Left ventricle myocardium inferior (tissue), 1 donor: ENCODE measurements at regions not wholly inside any gene's neighbourhood (a gene's known extent, or its start where the extent isn't known, plus 50 kb on each side); places are given as distances from the start of the nearest gene placed in this dataset.

ENCODE experiments used
- DNase-seq: peaks from one replicate; pipeline ENCODE4 v3.0.0-alpha.2; 2020
- H3K27ac ChIP-seq: fragments of 200-600 bp; replicated peaks from 2 replicates; pipeline ENCODE4 v1.8.0; 2021
- H3K27me3 ChIP-seq: fragments of 200-600 bp; 2 replicates; pipeline ENCODE4 v1.8.0; 2021; ENCODE audit warnings: low read depth
- H3K36me3 ChIP-seq: fragments of 200-600 bp; 2 replicates; pipeline ENCODE4 v1.8.0; 2021
- H3K4me1 ChIP-seq: fragments of 200-600 bp; 2 replicates; pipeline ENCODE4 v1.8.0; 2021
- H3K4me3 ChIP-seq: fragments of 200-600 bp; 2 replicates; pipeline ENCODE4 v1.8.0; 2021; ENCODE audit warnings: mild to moderate bottlenecking, moderate library complexity
- H3K9me3 ChIP-seq: fragments of 200-600 bp; replicated peaks from 2 replicates; pipeline ENCODE4 v1.8.0; 2021
- CTCF ChIP-seq: fragments of 200-600 bp; IDR thresholded peaks from 2 replicates; pipeline ENCODE4 v1.8.0; 2021; ENCODE audit warnings: antibody characterized with exemption, mild to moderate bottlenecking, borderline replicate concordance
- intact Hi-C: fragments of 100-400 bp; cut with micrococcal nuclease; formaldehyde crosslinking; loops from one replicate; pipeline ENCODE4 v1.11.0; 2022
- donor health status: DM: no; HTN: yes; CAD: no; lungs with severe emphysema.

- Histone ChIP-seq H3K4me1 (no peaks in the 10 kb centered on the region), H3K27ac (no peak overlapping the region), H3K4me3 (no peak overlapping the region), H3K9me3 (peaks cover 4% of the 10 kb centered on the region), H3K27me3 (no peaks in the 10 kb centered on the region), H3K36me3 (no peaks in the 10 kb centered on the region)
- no peak for TF ChIP-seq CTCF
- DNase-seq, result no peak
- intact Hi-C loops, result no loop called here
Measured at GRCh38 chr5:82792096-82792495, 285.1 kb downstream of the TMEM167A start.

- no peak for DNase-seq
- H3K27me3 ChIP-seq, result no peaks in the 10 kb centered on the region
- no peak overlapping the region for H3K27ac ChIP-seq
- peaks cover 4% of the 10 kb centered on the region for H3K9me3 ChIP-seq
- H3K4me3 ChIP-seq, result no peak overlapping the region
- no peak for TF ChIP-seq CTCF
- H3K36me3 ChIP-seq, result no peaks in the 10 kb centered on the region
- no peaks in the 10 kb centered on the region for H3K4me1 ChIP-seq
- intact Hi-C loops, result no loop called here
Measured at GRCh38 chr5:82789095-82789494, 288.1 kb downstream of the TMEM167A start.

- DNase-seq, result no peak
- Histone ChIP-seq H3K36me3 (no peaks in the 10 kb centered on the region), H3K4me1 (no peaks in the 10 kb centered on the region), H3K27me3 (no peaks in the 10 kb centered on the region), H3K27ac (no peak overlapping the region), H3K9me3 (peaks cover 4% of the 10 kb centered on the region), H3K4me3 (no peak overlapping the region)
- no peak for TF ChIP-seq CTCF
- intact Hi-C loops, result no loop called here
Measured at GRCh38 chr5:82786748-82787147, 290.4 kb downstream of the TMEM167A start.

GRCh38 chr5:82785882-82786509 lies 291.2 kb downstream of the TMEM167A start:
- H3K4me1 ChIP-seq, result no peaks in the 10 kb centered on the region

DNA sequence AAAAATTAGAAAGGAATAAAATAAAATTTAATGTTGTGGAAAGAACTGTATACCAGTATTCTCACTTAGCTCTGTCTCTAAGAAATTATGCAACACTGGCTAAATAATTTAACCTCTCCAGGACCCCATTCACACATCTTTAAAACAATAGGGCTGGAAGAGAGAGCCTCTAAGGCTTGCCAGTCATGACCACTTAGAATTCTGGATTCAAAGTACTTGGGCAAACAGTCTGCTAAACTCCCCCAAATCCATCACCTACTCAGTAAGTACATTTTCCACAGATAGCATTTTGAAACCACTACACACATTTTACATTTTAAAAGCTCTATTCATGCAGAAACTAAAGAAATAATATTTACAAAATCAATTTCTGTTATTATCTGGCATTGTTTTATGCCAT lies 291.7 kb downstream of the TMEM167A start:
- H3K36me3 ChIP-seq, result no peaks in the 10 kb centered on the region
- no peak for DNase-seq
- intact Hi-C loops, result no loop called here
- no peaks in the 10 kb centered on the region for H3K9me3 ChIP-seq
- TF ChIP-seq CTCF, result no peak
- no peaks in the 10 kb centered on the region for H3K4me1 ChIP-seq
- no peaks in the 10 kb centered on the region for H3K27me3 ChIP-seq
- no peak overlapping the region for H3K27ac ChIP-seq
- no peak overlapping the region for H3K4me3 ChIP-seq

More at GRCh38 chr5:82785882-82786509, 291.2 kb downstream of the TMEM167A start:
- H3K36me3 ChIP-seq, result no peaks in the 10 kb centered on the region
- no peak overlapping the region for H3K4me3 ChIP-seq
- no peak for TF ChIP-seq CTCF
- intact Hi-C loops, result no loop called here
- no peak overlapping the region for H3K27ac ChIP-seq
- no peak for DNase-seq
- H3K27me3 ChIP-seq, result no peaks in the 10 kb centered on the region
- no peaks in the 10 kb centered on the region for H3K9me3 ChIP-seq
